Peyer's patch (tissue), 4 donors: ENCODE measurements at regions not wholly inside any gene's neighbourhood (a gene's known extent, or its start where the extent isn't known, plus 50 kb on each side); places are given as distances from the start of the nearest gene placed in this dataset.

Experiments used
- POLR2A ChIP-seq, 2 donors: fragments of 450-650 bp; IDR thresholded peaks; one replicate each; pipeline ENCODE4 v1.5.1; 2017; ENCODE audit warnings: antibody characterized with exemption in 2 of 2, mild to moderate bottlenecking in 2 of 2, moderate library complexity in 2 of 2
- TF ChIP-seq, protein P1 (sequence below), 6 experiments: fragments of 450-650 bp in 4 of 6; fragments of 200-600 bp in 2 of 6; sonication (generic) in 1 of 6; IDR thresholded peaks; one replicate each; pipeline ENCODE4 v1.5.1; 2017 to 2019; ENCODE audit warnings: antibody characterized with exemption in 6 of 6, mild to moderate bottlenecking in 3 of 6, moderate library complexity in 1 of 6

DNA sequence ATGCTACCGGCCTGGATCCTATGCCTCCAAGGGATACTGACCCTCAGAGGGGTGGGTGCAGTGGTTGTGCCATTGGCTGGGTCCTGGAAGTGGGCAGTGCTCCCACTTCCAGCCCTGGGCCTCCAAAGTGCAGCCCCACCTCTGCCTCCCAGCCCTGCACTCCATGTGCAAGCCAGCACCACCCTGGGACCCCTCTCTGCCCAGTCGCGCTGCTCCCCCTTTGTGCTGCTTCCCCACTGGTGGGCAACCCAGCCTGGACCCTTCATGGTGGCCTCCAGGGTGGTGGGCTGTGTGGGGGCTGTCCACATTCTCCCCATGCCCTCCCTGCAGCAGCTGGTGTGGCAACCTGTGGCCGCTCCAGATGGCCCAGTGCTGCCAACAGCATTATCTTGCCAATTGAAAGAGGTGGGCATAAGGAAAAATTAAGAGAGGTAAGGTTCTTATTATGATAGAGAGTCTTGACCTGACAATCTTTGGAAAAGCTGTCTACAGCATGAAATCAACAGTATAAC lies 309.7 kb downstream of the GUCY2F start:
- TF ChIP-seq, protein P1, sequence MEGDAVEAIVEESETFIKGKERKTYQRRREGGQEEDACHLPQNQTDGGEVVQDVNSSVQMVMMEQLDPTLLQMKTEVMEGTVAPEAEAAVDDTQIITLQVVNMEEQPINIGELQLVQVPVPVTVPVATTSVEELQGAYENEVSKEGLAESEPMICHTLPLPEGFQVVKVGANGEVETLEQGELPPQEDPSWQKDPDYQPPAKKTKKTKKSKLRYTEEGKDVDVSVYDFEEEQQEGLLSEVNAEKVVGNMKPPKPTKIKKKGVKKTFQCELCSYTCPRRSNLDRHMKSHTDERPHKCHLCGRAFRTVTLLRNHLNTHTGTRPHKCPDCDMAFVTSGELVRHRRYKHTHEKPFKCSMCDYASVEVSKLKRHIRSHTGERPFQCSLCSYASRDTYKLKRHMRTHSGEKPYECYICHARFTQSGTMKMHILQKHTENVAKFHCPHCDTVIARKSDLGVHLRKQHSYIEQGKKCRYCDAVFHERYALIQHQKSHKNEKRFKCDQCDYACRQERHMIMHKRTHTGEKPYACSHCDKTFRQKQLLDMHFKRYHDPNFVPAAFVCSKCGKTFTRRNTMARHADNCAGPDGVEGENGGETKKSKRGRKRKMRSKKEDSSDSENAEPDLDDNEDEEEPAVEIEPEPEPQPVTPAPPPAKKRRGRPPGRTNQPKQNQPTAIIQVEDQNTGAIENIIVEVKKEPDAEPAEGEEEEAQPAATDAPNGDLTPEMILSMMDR (IDR thresholded peaks at IDR 0.05), result no peak
- no peak for TF ChIP-seq POLR2A (IDR thresholded peaks at IDR 0.05)
